ENCODE measurements at regions not wholly inside any gene's neighbourhood (a gene's known extent, or its start where the extent isn't known, plus 50 kb on each side); places are given as distances from the start of the nearest gene placed in this dataset.
"Not testable (repeated sequence)": the region's sequence is repeated elsewhere in the genome, so short reads cannot be mapped to it uniquely, and the experiment has no call there.

DNA sequence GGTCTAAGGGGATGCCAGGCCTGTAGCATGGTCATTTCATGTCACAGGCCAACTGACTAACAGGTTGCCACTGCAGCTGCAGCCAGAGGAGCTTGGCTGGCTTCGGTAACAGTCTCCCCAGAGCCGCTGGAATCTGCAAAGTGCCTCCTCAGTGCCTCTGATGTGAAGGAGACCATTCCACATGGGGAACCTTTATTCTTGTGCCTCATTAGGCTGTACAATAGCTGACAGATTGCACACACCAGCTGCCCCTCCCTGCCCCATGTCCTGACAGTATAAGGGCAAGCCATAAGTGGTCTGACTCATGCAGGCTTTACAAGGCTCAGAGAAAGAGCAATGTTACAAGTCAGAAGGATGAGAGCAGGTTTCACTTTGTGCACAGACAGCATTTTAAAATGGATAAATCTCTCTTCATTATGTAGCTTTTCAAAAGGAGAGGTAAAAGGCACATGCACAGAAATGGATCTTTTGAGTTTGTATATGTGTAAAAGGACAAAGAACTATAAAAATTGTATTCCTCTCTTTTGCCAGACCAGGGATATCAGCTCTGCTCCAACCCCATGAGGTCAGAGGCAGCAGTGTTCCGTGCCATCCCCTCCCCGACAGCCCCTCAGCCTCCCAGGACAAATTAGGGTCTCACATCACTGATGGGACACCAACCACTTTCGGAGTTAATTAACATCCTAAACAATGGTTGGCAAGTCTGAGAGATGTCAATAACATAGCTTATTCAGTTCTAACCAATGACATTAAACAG is 467.8 kb downstream of the TMEM232 start:
- peak; percentile 27 for DNase-seq

GRCh38 chr5:110262749-110263148 is 463.7 kb downstream of the TMEM232 start:
- DNase-seq, result no peak

DNA sequence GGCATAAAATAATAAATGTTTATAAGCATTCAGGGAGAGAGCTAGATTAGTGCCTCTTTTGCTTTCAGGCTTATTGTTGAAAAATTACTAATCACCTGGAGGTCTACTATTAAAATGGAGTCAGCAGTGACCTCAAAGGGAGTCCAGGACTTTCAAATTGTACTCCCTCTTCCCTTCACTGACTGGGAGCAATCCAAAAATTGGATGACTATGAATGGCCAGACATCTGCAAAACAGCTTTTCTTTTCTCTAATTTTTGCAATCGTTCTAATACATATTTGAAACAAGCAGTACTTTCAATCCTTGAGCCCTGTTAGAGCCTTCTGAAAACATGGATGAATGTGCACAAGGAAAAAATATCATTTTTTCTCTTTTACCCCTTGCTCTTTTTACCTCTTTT is 461.8 kb downstream of the TMEM232 start:
- no peak for DNase-seq

- DNase-seq, result no peak
Observed at GRCh38 chr5:110265162-110265561, 461.3 kb downstream of the TMEM232 start.

DNA sequence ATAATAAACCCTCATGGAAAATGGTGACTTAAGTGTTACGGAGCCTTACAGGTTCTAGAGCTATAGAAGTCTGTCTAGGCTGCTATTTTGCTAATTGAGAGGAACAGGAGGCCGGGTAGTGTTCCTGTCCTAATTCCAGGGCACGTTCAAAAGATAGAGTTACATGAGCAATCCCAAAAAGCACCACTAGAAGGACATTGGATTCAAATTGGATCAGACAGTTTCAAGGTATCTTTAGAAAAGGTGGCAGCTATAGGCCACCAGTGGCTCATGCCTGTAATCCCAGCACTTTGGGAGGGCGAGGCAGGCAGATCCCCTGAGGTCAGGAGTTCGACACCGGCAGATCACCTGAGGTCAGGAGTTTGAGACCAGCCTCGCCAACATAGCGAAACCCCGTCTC is 458.8 kb downstream of the TMEM232 start:
- no peak for DNase-seq

DNA sequence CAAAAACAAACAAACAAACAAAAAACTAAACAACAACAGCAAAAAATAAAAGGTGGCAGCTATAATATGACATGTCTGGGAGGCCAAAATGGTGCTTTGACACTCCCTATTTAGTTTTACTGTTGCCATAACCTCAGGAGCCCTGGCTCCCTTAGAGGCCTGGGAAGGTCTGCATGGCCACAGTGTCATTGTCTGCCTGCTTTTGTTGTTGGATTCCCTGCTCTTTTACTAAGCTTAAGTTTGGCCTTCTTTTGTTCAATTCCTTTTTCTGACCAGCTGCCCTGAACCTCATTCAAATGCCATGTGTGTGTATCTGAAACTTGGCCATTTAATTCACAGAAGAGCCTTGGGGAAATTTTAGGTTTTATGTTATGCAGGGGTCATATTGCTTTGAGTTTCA is 458.2 kb downstream of the TMEM232 start:
- DNase-seq, result no peak

DNA sequence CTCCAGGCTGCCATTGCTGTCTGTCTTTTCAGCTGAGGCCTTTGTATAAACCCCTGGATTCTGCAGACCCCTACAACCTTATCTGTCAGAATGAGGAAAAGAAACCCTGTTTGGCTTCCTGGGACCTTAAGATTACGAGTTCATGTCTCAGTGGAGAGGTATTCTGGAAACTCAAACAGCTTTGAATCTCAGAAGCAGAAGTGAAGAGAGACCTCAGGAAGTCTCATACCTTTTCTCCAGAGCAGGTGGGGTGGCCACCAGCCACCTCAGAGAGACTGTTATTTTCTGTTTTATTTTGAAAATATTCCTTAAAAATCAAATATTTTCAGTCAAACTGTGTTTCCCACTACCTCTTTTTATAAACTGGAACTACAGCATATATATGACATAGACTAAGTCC is 457.5 kb downstream of the TMEM232 start:
- peak; percentile 10 for DNase-seq

DNA sequence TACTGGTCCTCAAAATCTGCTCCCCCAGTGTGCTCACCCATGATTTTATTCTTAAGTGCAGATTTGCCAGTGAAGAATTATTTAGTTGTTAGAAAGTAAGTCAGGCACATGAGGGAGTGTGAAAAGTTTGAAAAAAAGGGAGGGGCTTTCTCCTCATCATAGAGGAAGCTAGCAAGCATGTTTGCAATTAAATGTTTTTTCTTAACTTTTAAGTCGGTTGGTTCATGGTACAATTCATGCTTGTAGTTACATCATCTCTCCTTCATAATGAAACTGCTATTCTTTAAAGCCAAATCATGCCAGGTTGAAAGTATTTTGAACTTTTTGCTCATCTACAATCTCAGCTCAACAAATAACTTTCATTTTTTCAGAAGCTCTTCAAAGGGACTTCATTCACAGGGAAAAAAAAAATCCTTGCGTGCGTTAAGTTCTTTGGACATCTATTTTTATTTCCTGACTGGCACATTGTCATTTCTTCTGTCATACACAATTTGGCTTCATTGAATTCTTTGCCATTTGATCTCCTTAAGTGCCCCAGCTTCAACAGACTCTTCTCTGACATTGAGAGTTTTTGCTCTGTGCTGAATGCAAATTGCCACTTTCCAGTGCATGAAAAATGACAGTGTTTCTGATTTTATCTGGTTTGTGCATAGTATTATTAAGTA is 456.9 kb downstream of the TMEM232 start:
- DNase-seq, result peak; percentile 41

GRCh38 chr5:110275878-110276277 is 450.6 kb downstream of the TMEM232 start:
- DNase-seq, result no peak

GRCh38 chr5:110278449-110278848 is 448.0 kb downstream of the TMEM232 start:
- DNase-seq, result not testable (repeated sequence)

GRCh38 chr5:110284121-110284520 is 442.4 kb downstream of the TMEM232 start:
- DNase-seq, result not testable (repeated sequence)

DNA sequence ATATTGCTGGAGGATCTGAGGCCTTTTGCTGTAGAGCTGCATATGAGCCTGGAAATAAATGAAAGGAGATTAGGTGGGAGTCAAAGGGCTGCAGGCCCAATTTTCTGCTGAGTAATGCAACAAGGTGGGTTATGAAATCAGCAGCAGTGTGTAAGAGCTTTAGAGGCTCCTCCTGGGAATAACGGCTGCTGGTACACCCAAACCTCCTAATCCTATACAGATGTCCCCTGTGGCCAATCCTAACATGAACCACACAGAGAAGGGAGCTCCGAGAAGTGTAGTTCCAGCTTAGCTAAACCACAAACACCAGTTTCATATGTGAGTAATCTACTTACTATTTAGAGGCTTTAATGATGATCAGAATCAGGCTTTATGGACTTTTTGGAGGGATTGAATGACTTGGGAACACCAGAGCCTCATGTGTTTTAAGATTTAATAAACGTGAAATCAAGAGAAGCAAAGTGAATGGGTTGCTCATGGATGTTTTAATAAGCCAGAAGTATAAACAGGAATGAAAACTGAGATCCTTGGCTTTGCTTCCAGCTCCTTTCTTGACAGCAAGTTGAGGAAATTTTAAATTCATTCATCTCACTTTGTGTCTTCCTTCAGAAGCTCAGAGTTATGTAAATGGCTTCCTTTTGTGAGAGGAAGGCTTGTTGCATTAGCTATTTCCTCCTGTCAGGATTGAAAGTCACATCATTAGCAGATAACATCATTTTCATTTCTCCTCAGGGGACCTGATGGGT is 437.5 kb downstream of the TMEM232 start:
- peak; percentile 55 for DNase-seq

DNA sequence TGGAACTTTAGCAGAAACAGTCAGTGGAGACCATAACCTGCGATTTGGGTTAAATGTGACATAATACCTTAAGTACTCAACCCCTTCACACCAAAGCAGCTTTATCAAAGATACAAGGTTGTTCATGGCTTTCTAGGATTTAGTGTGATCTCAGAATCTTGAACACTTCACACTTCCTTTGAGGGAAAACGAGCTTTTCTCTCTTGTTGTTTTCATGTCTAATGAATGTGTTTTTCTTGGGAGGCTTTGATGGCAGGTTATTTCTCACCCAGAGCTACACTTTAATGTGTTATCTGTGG is 437.0 kb downstream of the TMEM232 start:
- DNase-seq, result no peak

- DNase-seq, result no peak
Observed at GRCh38 chr5:110290542-110290941, 435.9 kb downstream of the TMEM232 start.

DNA sequence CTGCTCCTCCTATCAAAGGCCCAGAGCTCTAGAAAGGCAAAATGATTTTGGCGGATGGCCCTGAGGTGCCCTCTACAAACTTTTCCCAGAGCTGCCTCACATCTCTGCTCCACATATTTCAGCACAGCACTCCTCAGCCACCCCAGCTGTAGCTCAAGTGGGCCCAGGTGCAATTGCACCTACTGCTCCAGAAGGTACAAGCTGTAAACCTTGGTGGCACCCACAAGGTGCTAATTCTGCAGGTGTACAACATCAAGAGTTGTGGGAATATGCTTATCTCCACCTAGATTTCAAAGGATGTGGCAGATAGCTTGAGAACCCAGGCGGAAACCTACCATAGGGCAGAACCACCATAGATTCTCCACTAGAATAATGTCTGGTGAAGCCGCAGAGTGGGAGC is 432.2 kb downstream of the TMEM232 start:
- no peak for DNase-seq

DNA sequence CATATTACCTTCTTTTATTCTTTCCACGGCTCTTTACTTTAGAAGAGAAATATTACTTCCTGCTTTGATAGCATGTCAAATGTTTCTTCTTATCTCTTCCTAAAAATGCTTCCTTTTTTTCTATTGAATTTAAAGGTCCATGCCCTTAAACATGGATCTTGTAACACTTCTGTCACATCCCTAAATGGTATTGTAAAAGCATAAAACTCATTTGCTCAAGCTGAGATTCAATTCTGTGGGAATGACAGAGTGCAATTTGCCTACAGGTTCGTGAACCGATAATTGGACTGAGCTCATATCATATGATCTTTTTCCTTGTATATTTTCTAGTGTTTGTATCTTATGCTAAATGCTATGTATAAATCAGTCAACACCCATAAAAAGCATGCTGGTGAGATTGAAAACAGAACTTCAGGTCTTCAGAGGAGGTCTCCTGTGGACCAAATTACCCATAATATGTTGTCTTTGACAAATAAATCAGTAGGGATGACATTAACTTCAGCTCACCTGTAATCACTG is 429.3 kb downstream of the TMEM232 start:
- peak; percentile 49 for DNase-seq

DNA sequence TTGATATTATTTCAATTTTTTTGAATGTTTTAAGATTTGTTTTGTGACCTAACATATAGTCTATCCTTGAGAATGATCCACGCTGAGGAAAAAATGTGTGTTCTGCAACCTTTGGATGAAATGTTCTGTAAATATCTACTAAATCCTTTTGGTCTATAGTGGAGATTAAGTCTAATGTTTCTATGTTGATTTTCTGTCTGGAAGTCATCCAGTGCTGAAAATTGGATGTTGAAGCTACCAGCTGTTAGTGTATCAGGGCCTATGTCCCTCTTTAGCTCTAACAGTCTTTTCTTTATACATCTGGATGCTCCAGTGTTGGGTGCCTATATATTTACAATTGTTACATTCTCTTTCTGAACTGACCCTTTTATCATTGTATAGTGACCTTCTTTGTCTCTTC is 422.3 kb downstream of the TMEM232 start:
- DNase-seq, result no peak

DNA sequence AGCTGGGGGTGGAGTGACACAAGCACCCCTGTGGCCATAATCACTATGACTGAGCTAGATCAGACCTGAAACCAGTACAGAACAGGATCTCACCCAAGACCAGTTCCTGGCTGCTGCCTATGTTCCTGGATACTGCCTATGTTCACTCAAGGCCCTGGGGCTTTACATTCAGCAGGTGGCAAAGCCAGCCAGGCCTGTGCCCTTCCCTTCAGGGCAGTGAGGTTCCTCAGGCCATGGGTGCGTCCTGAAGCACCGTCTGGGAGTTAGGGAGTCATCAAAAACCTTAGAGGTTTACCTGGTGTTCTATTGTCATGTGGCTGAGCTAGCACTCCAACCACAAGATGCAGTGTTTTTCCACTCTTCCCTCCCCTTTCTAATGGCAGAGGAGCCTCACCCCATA is 419.8 kb downstream of the TMEM232 start:
- DNase-seq, result no peak

DNA sequence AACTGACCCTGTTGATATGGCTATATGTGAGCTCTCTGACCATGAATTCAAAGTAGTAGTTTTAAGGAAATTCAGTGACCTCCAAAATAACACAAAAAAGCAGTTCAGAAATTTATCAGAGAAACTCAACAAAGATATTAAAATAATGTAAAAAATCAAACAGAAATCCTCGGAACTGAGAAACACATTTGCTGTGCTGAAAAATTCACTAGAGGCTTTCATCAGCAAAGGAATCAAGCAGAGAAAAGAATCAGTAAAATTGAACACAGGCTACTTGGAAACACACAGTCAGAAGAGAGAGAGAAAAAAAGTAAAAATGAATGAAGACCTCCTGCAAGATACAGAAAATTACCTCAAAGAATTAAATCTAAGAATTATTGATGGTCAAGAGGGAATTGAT is 417.2 kb downstream of the TMEM232 start:
- no peak for DNase-seq

DNA sequence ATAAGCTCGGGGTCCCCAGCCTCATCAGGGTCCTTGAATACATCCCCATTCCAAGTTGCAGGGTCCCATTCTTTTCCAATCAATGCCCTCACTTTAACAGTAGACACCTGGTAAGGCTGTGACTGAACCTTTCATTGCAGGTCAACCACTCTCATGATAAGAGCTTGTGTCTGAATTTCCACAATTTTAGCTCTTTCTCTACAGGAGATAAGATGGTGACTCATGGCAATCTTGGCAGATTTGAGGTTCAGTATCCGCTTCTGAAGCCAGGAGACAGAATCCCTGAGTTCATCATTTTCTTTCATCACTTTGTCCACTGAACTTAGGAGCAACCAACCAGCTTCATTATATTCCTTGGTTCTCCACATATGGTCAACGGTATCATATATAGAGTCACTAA is 409.9 kb downstream of the TMEM232 start:
- not testable (repeated sequence) for DNase-seq

- peak; percentile 7 for DNase-seq
Observed at GRCh38 chr5:110321117-110321516, 405.4 kb downstream of the TMEM232 start.

GRCh38 chr5:110323357-110323756 is 403.1 kb downstream of the TMEM232 start:
- DNase-seq, result no peak

DNA sequence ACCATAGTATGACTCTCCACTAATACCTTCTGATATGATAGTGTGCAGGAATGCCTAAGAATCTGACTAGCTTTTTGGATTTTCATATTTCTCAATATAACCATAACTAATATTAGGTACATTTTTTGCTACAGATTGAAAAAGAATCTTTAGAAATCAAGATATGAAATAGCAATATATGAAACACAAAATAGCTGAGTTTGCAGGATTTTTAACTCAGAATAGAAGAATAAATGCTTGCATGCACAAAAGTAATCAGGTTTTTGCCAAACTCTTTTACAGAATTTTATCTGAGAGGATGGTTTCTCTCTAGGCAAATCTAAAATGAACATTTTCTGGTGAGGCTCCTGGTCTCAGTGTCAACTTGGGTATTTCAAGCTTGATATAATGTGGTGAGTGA is 402.6 kb downstream of the TMEM232 start:
- DNase-seq, result no peak

DNA sequence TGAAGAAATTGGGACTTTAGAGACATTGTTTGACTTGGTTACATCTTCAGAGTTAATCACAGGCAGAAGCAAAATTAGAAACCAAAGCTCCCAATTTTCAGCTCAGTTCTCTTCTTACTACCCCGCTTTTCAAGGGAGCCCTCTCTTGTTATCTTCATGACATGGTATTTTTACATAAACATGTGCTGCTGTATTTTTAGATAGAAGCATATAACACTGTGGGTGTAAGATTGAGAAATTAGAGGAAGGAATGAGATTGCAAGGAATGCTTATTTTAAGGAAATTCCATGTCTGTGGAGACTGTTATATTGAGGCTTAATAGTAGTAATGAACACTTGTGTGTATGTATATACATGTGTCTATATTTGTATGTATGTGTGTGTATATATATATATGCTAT is 401.6 kb downstream of the TMEM232 start:
- DNase-seq, result no peak
